ENCODE measurements at regions not wholly inside any gene's neighbourhood (a gene's known extent, or its start where the extent isn't known, plus 50 kb on each side); places are given as distances from the start of the nearest gene placed in this dataset.

DNA sequence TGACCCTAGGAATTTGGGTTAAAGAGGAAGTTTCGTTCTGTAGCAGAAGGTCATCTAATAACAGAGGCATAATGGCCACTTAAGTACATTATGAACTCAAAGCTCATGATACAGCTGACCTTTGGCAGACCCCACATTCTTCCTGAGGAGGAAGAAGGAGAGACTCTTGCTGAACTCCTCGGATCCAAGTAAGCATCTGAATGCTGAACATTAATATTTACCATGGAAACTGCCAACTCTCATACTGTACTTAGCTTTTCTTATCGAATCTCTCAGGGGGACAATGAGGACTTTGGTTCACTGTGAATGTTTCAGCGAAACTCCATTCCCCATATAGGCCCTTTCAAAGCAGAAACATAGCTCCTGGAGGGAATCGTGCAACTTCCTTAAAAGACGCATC, 781.4 kb upstream of the GYPC start:
- Mint-ChIP-seq H3K36me3 (ENCODE audit: low read depth) (no peaks in the 10 kb centered on the region), H3K4me3 (no peak overlapping the region), H3K4me1 (ENCODE audit: low read depth) (no peaks in the 10 kb centered on the region), H3K27ac (no peak overlapping the region), H3K27me3 (no peaks in the 10 kb centered on the region), H3K9me3 (peaks cover 2% of the 10 kb centered on the region)
- intact Hi-C loops (cut with micrococcal nuclease), result no loop called here
- POLR2A ChIA-PET, result no interaction called here
- ATAC-seq, result no peak
- TF ChIP-seq, protein P1, sequence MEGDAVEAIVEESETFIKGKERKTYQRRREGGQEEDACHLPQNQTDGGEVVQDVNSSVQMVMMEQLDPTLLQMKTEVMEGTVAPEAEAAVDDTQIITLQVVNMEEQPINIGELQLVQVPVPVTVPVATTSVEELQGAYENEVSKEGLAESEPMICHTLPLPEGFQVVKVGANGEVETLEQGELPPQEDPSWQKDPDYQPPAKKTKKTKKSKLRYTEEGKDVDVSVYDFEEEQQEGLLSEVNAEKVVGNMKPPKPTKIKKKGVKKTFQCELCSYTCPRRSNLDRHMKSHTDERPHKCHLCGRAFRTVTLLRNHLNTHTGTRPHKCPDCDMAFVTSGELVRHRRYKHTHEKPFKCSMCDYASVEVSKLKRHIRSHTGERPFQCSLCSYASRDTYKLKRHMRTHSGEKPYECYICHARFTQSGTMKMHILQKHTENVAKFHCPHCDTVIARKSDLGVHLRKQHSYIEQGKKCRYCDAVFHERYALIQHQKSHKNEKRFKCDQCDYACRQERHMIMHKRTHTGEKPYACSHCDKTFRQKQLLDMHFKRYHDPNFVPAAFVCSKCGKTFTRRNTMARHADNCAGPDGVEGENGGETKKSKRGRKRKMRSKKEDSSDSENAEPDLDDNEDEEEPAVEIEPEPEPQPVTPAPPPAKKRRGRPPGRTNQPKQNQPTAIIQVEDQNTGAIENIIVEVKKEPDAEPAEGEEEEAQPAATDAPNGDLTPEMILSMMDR (IDR thresholded peaks at IDR 0.05), result no peak
- CTCF ChIA-PET, result no interaction called here
- no peak for DNase-seq

DNA sequence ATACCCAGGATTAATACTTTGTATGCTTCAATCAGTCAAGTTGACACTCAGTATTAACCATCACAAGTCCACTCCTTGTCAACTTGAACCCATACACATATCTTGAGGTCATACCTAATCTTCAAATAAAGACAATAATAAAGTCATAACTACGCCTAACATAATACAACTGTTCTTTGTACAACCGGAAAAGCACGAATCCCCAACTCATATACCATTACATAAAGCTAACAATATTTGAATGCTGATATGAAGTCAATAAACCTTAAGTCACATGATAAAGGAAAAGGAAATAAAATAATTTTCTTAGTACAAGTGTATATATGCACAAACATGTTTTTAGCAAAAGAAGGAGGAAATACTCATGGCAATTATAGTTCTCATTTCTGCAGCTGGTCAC, 770.6 kb upstream of the GYPC start:
- Mint-ChIP-seq H3K27me3 (no peaks in the 10 kb centered on the region), H3K4me3 (no peak overlapping the region), H3K27ac (no peak overlapping the region), H3K9me3 (peaks cover 9% of the 10 kb centered on the region), H3K4me1 (ENCODE audit: low read depth) (no peaks in the 10 kb centered on the region), H3K36me3 (ENCODE audit: low read depth) (no peaks in the 10 kb centered on the region)
- ATAC-seq (no peak), DNase-seq (no peak)
- CTCF ChIA-PET, result no interaction called here
- TF ChIP-seq, protein P1 (IDR thresholded peaks at IDR 0.05), result no peak
- intact Hi-C loops (cut with micrococcal nuclease), result no loop called here
- POLR2A ChIA-PET, result interaction anchor here (0.6 kb wide), 1 partner anchor 72 kb away, joined by 3 read pairs; no protein-coding TSS in a partner anchor

DNA sequence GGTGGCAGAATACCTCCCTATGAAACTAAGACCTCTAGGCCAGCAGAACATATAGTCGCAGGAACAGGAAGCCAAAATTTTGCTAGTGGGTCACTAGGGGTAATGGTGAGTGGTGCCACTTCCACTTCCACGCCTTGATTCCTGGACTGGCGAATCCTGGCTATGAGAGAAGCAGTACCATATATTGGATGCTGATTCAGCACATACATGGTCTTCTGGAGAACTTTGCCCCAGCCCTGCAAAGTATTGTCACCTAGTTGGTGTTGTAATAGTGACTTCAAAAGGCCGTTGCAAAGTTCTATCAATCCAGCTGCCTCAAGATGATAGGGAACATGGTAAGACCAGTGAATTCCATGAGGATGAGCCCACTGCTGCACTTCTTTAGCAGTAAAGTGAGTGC, 769.8 kb upstream of the GYPC start:
- no peak overlapping the region for H3K27ac Mint-ChIP-seq
- no peaks in the 10 kb centered on the region for H3K36me3 Mint-ChIP-seq (ENCODE audit: low read depth)
- ATAC-seq (no peak), DNase-seq (no peak)
- TF ChIP-seq, protein P1 (IDR thresholded peaks at IDR 0.05), result no peak
- CTCF ChIA-PET, result no interaction called here
- intact Hi-C loops (cut with micrococcal nuclease), result no loop called here
- H3K4me1 Mint-ChIP-seq (ENCODE audit: low read depth), result no peaks in the 10 kb centered on the region
- H3K4me3 Mint-ChIP-seq, result no peak overlapping the region
- POLR2A ChIA-PET, result interaction anchor here (0.6 kb wide), 2 partner anchors 71 to 1980 kb away, joined by 3 read pairs; no protein-coding TSS in a partner anchor
- no peaks in the 10 kb centered on the region for H3K27me3 Mint-ChIP-seq
- H3K9me3 Mint-ChIP-seq, result peaks cover 9% of the 10 kb centered on the region

DNA sequence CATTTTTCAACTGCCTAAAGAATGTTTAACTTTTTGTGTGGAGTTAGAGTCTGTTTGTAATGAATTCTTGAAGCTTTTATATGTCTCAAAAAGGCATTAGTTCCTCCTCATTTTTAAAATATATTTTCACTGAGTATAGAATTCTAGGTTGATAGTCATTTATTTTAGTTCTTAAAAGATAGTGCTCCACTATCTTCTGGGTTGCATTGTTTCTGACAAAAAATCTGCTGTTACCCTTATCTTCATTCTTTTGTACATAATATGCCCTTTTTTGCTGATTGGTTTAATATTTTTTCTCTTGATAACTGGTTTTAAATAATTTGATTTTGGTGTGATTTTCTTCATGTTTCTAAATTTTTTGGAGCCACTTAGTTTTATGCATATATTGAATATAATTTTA, 754.7 kb upstream of the GYPC start:
- intact Hi-C loops (cut with micrococcal nuclease), result no loop called here
- peaks cover 20% of the 10 kb centered on the region for H3K9me3 Mint-ChIP-seq
- TF ChIP-seq, protein P1 (IDR thresholded peaks at IDR 0.05), result no peak
- H3K4me3 Mint-ChIP-seq, result no peak overlapping the region
- no peaks in the 10 kb centered on the region for H3K27me3 Mint-ChIP-seq
- no peaks in the 10 kb centered on the region for H3K4me1 Mint-ChIP-seq (ENCODE audit: low read depth)
- DNase-seq (no peak), ATAC-seq (no peak)
- POLR2A ChIA-PET, result no interaction called here
- H3K27ac Mint-ChIP-seq, result no peak overlapping the region
- no peaks in the 10 kb centered on the region for H3K36me3 Mint-ChIP-seq (ENCODE audit: low read depth)
- CTCF ChIA-PET, result no interaction called here

DNA sequence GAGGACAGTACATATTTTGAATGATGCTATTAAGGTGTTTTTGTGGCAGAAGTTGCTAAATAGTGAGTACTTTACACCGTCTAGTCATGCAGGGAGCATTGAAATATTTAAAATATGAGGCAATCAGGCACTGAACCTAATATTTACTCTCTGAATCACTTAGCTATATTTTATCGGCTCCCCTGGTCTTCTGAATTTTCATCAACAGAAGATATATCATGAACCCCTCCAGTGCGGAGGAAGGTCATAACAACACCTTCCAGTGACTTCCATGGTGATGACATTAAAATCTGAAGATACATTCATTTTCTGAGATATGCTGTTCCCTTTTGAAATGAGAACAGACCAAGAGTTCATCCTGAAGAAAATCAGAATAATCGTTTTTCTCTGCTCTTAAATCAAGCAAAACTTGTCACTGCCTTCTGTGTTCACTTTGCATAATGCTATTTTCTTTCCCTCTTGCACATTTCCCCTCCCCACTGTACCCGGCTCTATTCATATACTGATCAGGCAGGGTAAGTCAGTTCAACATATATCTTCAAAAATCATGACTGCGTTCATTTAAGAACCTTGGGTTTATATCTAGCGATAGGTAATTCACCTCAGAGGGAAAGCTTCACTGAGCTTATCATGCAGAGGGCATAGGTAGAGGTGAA, 729.9 kb upstream of the GYPC start:
- intact Hi-C loops (cut with micrococcal nuclease), result no loop called here
- DNase-seq (no peak), ATAC-seq (no peak)
- Mint-ChIP-seq H3K27me3 (no peaks in the 10 kb centered on the region), H3K9me3 (peaks cover 4% of the 10 kb centered on the region), H3K36me3 (ENCODE audit: low read depth) (no peaks in the 10 kb centered on the region), H3K27ac (no peak overlapping the region), H3K4me1 (ENCODE audit: low read depth) (no peaks in the 10 kb centered on the region), H3K4me3 (no peak overlapping the region)
- ChIA-PET CTCF (no interaction called here), POLR2A (no interaction called here)
- TF ChIP-seq, protein P1 (IDR thresholded peaks at IDR 0.05), result no peak

Measured in activated CD8-positive, alpha-beta T cell treated with anti-CD3 and anti-CD28 coated beads for 36 hours (primary cell).